ENCODE measurements at regions not wholly inside any gene's neighbourhood (a gene's known extent, or its start where the extent isn't known, plus 50 kb on each side); places are given as distances from the start of the nearest gene placed in this dataset.

GRCh38 chr15:39458131-39458530 lies 122.7 kb upstream of the THBS1 start:
- ChIA-PET POLR2A (no interaction called here), CTCF (ENCODE audit: unreplicated experiment) (no interaction called here)
- no peak overlapping the region for H2AFZ ChIP-seq (ENCODE audit: low read length)
- TF ChIP-seq CTCF (conservative IDR thresholded peaks at IDR 0.05; ENCODE audit: low read length) (no peak), EZH2phosphoT487 (IDR thresholded peaks at IDR 0.05; ENCODE audit: borderline replicate concordance, low read depth, low read length) (no peak)
- H3K36me3 ChIP-seq (ENCODE audit: insufficient read depth, low read length), result no peaks in the 10 kb centered on the region
- H3K27ac ChIP-seq (ENCODE audit: low read depth, low read length, poor library complexity, severe bottlenecking), result no peak overlapping the region
- H3K9me3 ChIP-seq (ENCODE audit: low read length), result no peaks in the 10 kb centered on the region
- BruUV-seq (replicated peaks), result no TSS peak
- no peaks in the 10 kb centered on the region for H3K4me1 ChIP-seq (ENCODE audit: insufficient read depth, low read length, poor library complexity, severe bottlenecking)
- no peaks in the 10 kb centered on the region for H3K9me2 ChIP-seq (ENCODE audit: insufficient read depth, low read length)
- no peak for DNase-seq (ENCODE audit: low spot score)
- intact Hi-C loops (cut with micrococcal nuclease; ENCODE audit: unreplicated experiment), result no loop called here
- no peaks in the 10 kb centered on the region for H4K20me1 ChIP-seq (ENCODE audit: insufficient read depth, low read length)
- H3K79me2 ChIP-seq (ENCODE audit: insufficient read depth, low read depth, low read length), result no peaks in the 10 kb centered on the region
- no peak overlapping the region for H3K4me3 ChIP-seq (ENCODE audit: low read depth, low read length, poor library complexity, severe bottlenecking)
- no peak overlapping the region for H3K4me2 ChIP-seq (ENCODE audit: low read length)

- Histone ChIP-seq H3K36me3 (ENCODE audit: insufficient read depth, low read length) (no peaks in the 10 kb centered on the region), H3K79me2 (ENCODE audit: insufficient read depth, low read depth, low read length) (no peaks in the 10 kb centered on the region), H3K4me3 (ENCODE audit: low read depth, low read length, poor library complexity, severe bottlenecking) (no peak overlapping the region), H4K20me1 (ENCODE audit: insufficient read depth, low read length) (no peaks in the 10 kb centered on the region), H2AFZ (ENCODE audit: low read length) (no peak overlapping the region), H3K4me1 (ENCODE audit: insufficient read depth, low read length, poor library complexity, severe bottlenecking) (no peaks in the 10 kb centered on the region), H3K27ac (ENCODE audit: low read depth, low read length, poor library complexity, severe bottlenecking) (no peak overlapping the region), H3K9me3 (ENCODE audit: low read length) (no peaks in the 10 kb centered on the region), H3K4me2 (ENCODE audit: low read length) (no peak overlapping the region), H3K9me2 (ENCODE audit: insufficient read depth, low read length) (no peaks in the 10 kb centered on the region)
- no TSS peak for BruUV-seq (replicated peaks)
- TF ChIP-seq EZH2phosphoT487 (IDR thresholded peaks at IDR 0.05; ENCODE audit: borderline replicate concordance, low read depth, low read length) (no peak), CTCF (conservative IDR thresholded peaks at IDR 0.05; ENCODE audit: low read length) (no peak)
- DNase-seq (ENCODE audit: low spot score), result no peak
- POLR2A ChIA-PET, result no interaction called here
- intact Hi-C loops (cut with micrococcal nuclease; ENCODE audit: unreplicated experiment), result no loop called here
- CTCF ChIA-PET (ENCODE audit: unreplicated experiment), result no interaction called here
Measured at GRCh38 chr15:39459548-39459947, 121.3 kb upstream of the THBS1 start.

GRCh38 chr15:39460748-39461147 lies 120.1 kb upstream of the THBS1 start:
- no peak for TF ChIP-seq CTCF (conservative IDR thresholded peaks at IDR 0.05; ENCODE audit: low read length)
- TF ChIP-seq EZH2phosphoT487 (IDR thresholded peaks at IDR 0.05; ENCODE audit: borderline replicate concordance, low read depth, low read length), result no peak
- H3K36me3 ChIP-seq (ENCODE audit: insufficient read depth, low read length), result no peaks in the 10 kb centered on the region
- H3K9me3 ChIP-seq (ENCODE audit: low read length), result no peaks in the 10 kb centered on the region
- ChIA-PET POLR2A (interaction anchor here (1.8 kb wide), 1 partner anchor 19 kb away, joined by 5 read pairs; no protein-coding TSS in a partner anchor), CTCF (ENCODE audit: unreplicated experiment) (no interaction called here)
- BruUV-seq (replicated peaks), result no TSS peak
- H3K4me3 ChIP-seq (ENCODE audit: low read depth, low read length, poor library complexity, severe bottlenecking), result no peak overlapping the region
- H3K4me1 ChIP-seq (ENCODE audit: insufficient read depth, low read length, poor library complexity, severe bottlenecking), result no peaks in the 10 kb centered on the region
- H3K27ac ChIP-seq (ENCODE audit: low read depth, low read length, poor library complexity, severe bottlenecking), result no peak overlapping the region
- no peak overlapping the region for H3K4me2 ChIP-seq (ENCODE audit: low read length)
- H3K9me2 ChIP-seq (ENCODE audit: insufficient read depth, low read length), result no peaks in the 10 kb centered on the region
- no peak overlapping the region for H2AFZ ChIP-seq (ENCODE audit: low read length)
- DNase-seq (ENCODE audit: low spot score), result no peak
- H4K20me1 ChIP-seq (ENCODE audit: insufficient read depth, low read length), result no peaks in the 10 kb centered on the region
- H3K79me2 ChIP-seq (ENCODE audit: insufficient read depth, low read depth, low read length), result no peaks in the 10 kb centered on the region
- intact Hi-C loops (cut with micrococcal nuclease; ENCODE audit: unreplicated experiment), result no loop called here

Measured in OCI-LY7 (cell line).